AG04450 (cell line): ENCODE measurements at regions not wholly inside any gene's neighbourhood (a gene's known extent, or its start where the extent isn't known, plus 50 kb on each side); places are given as distances from the start of the nearest gene placed in this dataset.

Source experiments
- CTCF ChIA-PET: fragments of 300-600, 350-600 bp; formaldehyde crosslinking; extraction: SDS; loops from one replicate; lab custom pipeline; 2022; ENCODE audit warnings: antibody characterized with exemption, inconsistent platforms; lab: Charles Lee
- POLR2A ChIA-PET: fragments of 350-600 bp; formaldehyde crosslinking; extraction: SDS; loops from one replicate; lab custom pipeline; 2021; ENCODE audit warnings: antibody characterized with exemption, inconsistent platforms; lab: Yijun Ruan, JAX
- DNase-seq: peaks from one replicate; pipeline ENCODE4 v3.0.0-alpha.2; 2011; ENCODE audit warnings: low read depth, low spot score
- H3K27ac ChIP-seq: one replicate; pipeline ENCODE4 v1.5.1; 2012; ENCODE audit warnings: low read depth, low read length, control low read depth
- H3K27me3 ChIP-seq: one replicate; pipeline ENCODE4 v1.6.0; 2012; ENCODE audit warnings: low read length; ENCODE audit not compliant: control insufficient read depth, insufficient read depth
- H3K4me3 ChIP-seq: 2 replicates; pipeline ENCODE4 v1.5.1; 2011; ENCODE audit warnings: mild to moderate bottlenecking, low read depth, low read length, control low read depth
- H3K9me3 ChIP-seq: 2 replicates; pipeline ENCODE4 v1.5.1; 2012; ENCODE audit warnings: low read length; ENCODE audit not compliant: control insufficient read depth, insufficient read depth
- CTCF ChIP-seq: IDR thresholded peaks from 2 replicates; pipeline ENCODE4 v1.5.1; 2011; ENCODE audit warnings: low read depth, low read length, control low read depth, inconsistent platforms

- DNase-seq = no peak
- ChIA-PET POLR2A (no interaction called here), CTCF (no interaction called here)
- Histone ChIP-seq H3K9me3 (peaks cover 12% of the 10 kb centered on the region), H3K4me3 (no peak overlapping the region), H3K27ac (no peak overlapping the region), H3K27me3 (peaks cover 3% of the 10 kb centered on the region)
- TF ChIP-seq CTCF = no peak
Observed at GRCh38 chr6:163739408-163739725, 324.8 kb downstream of the QKI start.

- no peak overlapping the region for H3K27ac ChIP-seq
- ChIA-PET CTCF (interaction anchor here (0.6 kb wide), 1 partner anchor 318 kb away, joined by 3 read pairs; no protein-coding TSS in a partner anchor), POLR2A (no interaction called here)
- no peak for DNase-seq
- H3K9me3 ChIP-seq = peaks cover 9% of the 10 kb centered on the region
- no peak for TF ChIP-seq CTCF
- peaks cover 3% of the 10 kb centered on the region for H3K27me3 ChIP-seq
- H3K4me3 ChIP-seq = no peak overlapping the region
Observed at GRCh38 chr6:163738725-163739407, 324.3 kb downstream of the QKI start.

- H3K27me3 ChIP-seq = peaks cover 3% of the 10 kb centered on the region
- H3K4me3 ChIP-seq = no peak overlapping the region
- peaks cover 6% of the 10 kb centered on the region for H3K9me3 ChIP-seq
- no peak for DNase-seq
- no peak overlapping the region for H3K27ac ChIP-seq
- TF ChIP-seq CTCF = no peak
- POLR2A ChIA-PET = no interaction called here
- CTCF ChIA-PET = no interaction called here
Observed at GRCh38 chr6:163738304-163738703, 323.8 kb downstream of the QKI start.

GRCh38 chr6:163735076-163735475, 320.6 kb downstream of the QKI start:
- Histone ChIP-seq H3K9me3 (no peaks in the 10 kb centered on the region; the same call in none of the 2 replicates), H3K27ac (no peak overlapping the region), H3K27me3 (peaks cover 5% of the 10 kb centered on the region), H3K4me3 (no peak overlapping the region)
- ChIA-PET CTCF (no interaction called here), POLR2A (no interaction called here)
- no peak for DNase-seq
- no peak for TF ChIP-seq CTCF

- no peak for DNase-seq
- Histone ChIP-seq H3K4me3 (no peak overlapping the region), H3K27ac (no peak overlapping the region), H3K9me3 (no peaks in the 10 kb centered on the region; the same call in none of the 2 replicates), H3K27me3 (peaks cover 8% of the 10 kb centered on the region)
- ChIA-PET POLR2A (no interaction called here), CTCF (no interaction called here)
- TF ChIP-seq CTCF = no peak
Observed at GRCh38 chr6:163733061-163733460, 318.5 kb downstream of the QKI start.
